Loucy (cell line): ENCODE measurements at regions not wholly inside any gene's neighbourhood (a gene's known extent, or its start where the extent isn't known, plus 50 kb on each side); places are given as distances from the start of the nearest gene placed in this dataset.

Source experiments
- H2AFZ ChIP-seq: fragments of 200-600 bp; sonication (generic); 2 replicates; pipeline ENCODE4 v1.6.0; 2016; ENCODE audit warnings: antibody characterized with exemption, mild to moderate bottlenecking, low read length, moderate library complexity
- H3F3A ChIP-seq: fragments of 200-600 bp; 2 replicates; pipeline ENCODE4 v1.6.0; 2016; ENCODE audit warnings: antibody characterized with exemption, low read depth, mild to moderate bottlenecking
- H3K27me3 ChIP-seq: fragments of 200-600 bp; sonication (generic); 2 replicates; pipeline ENCODE4 v1.6.1; 2014; ENCODE audit warnings: low read length, mild to moderate bottlenecking; ENCODE audit not compliant: insufficient read depth, poor library complexity, severe bottlenecking
- H3K36me3 ChIP-seq: fragments of 200-600 bp; sonication (generic); 2 replicates; pipeline ENCODE4 v1.6.1; 2016; ENCODE audit warnings: low read length; ENCODE audit not compliant: insufficient read depth
- H3K4me1 ChIP-seq: fragments of 200-600 bp; sonication (generic); 2 replicates; pipeline ENCODE4 v1.5.1; 2014; ENCODE audit warnings: low read length, mild to moderate bottlenecking; ENCODE audit not compliant: insufficient read depth, poor library complexity, severe bottlenecking
- H3K4me2 ChIP-seq: fragments of 200-600 bp; sonication (generic); 2 replicates; pipeline ENCODE4 v1.6.0; 2014; ENCODE audit warnings: antibody characterized with exemption, low read length, low read depth, mild to moderate bottlenecking; ENCODE audit not compliant: poor library complexity, severe bottlenecking
- H3K4me3 ChIP-seq: fragments of 200-600 bp; sonication (generic); 2 replicates; pipeline ENCODE4 v1.5.1; 2014; ENCODE audit warnings: low read length, mild to moderate bottlenecking, mixed read lengths; ENCODE audit not compliant: poor library complexity, severe bottlenecking
- H3K79me2 ChIP-seq: fragments of 200-600 bp; sonication (generic); 2 replicates; pipeline ENCODE4 v1.6.1; 2014; ENCODE audit warnings: low read length; ENCODE audit not compliant: insufficient read depth
- H3K9ac ChIP-seq: fragments of 200-600 bp; sonication (generic); 2 replicates; pipeline ENCODE4 v1.6.0; 2014; ENCODE audit warnings: mild to moderate bottlenecking, low read depth, low read length, moderate library complexity; ENCODE audit not compliant: poor library complexity, severe bottlenecking
- H3K9me2 ChIP-seq: fragments of 200-600 bp; sonication (generic); replicated peaks from 2 replicates; pipeline ENCODE4 v1.6.1; 2016; ENCODE audit warnings: low read depth, low read length, mixed read lengths
- H3K9me3 ChIP-seq: fragments of 200-600 bp; sonication (generic); 2 replicates; pipeline ENCODE4 v1.6.1; 2014; ENCODE audit warnings: mild to moderate bottlenecking, antibody characterized with exemption, low read length, low read depth; ENCODE audit not compliant: insufficient read depth
- H4K20me1 ChIP-seq: fragments of 200-600 bp; sonication (generic); 2 replicates; pipeline ENCODE4 v1.6.0; 2014; ENCODE audit warnings: antibody characterized with exemption, low read length, mild to moderate bottlenecking; ENCODE audit not compliant: insufficient read depth, poor library complexity, severe bottlenecking
- EZH2phosphoT487 ChIP-seq: fragments of 200-600 bp; IDR thresholded peaks from 2 replicates; pipeline ENCODE4 v1.6.1; 2018; ENCODE audit warnings: antibody characterized with exemption, mild to moderate bottlenecking, moderate library complexity, borderline replicate concordance
- TF ChIP-seq, protein P1 (sequence below): fragments of 200-600 bp; sonication (generic); conservative IDR thresholded peaks from 2 replicates; pipeline ENCODE4 v1.5.1; 2014; ENCODE audit warnings: mild to moderate bottlenecking, antibody characterized with exemption, low read length

DNA sequence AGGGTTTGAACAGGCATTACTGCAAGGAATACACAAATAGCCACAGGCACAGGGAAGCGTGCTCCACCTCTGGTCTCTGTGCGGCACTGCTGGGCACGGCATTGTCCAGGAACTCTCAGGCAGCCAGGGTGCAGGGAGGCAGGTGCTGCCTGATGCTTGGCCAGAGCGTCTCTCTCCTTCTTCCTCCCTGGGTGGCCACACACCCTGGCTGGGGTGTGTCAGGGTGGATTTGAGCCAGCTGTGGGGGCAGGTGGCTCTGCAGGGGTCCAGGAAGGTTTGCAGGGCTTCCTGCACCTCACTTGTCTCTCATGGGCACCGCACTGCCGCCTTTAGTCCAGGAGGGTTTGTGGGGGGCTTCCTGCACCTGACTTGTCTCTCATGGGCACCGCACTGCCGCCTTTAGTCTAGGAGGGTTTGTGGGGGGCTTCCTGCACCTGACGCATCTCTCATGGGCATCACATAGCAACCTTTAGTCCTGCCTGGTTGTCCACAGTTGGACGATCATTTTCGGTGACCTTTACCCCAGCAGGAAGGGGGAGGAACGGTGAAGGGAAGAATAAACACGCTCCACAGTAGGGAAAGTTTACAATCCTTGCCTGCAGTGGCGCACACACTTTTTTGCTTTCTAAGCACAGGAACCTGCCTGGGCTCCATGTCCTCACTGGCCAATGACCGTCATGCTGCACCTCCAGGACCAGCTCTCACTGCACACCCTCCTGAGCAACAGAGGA is 332.9 kb downstream of the EIPR1 start:
- Histone ChIP-seq H3F3A (no peaks in the 10 kb centered on the region), H3K9ac (no peak overlapping the region), H3K9me2 (no peaks in the 10 kb centered on the region), H3K36me3 (no peaks in the 10 kb centered on the region), H3K4me3 (no peak overlapping the region), H2AFZ (no peak overlapping the region), H3K27me3 (no peaks in the 10 kb centered on the region), H3K4me1 (no peaks in the 10 kb centered on the region), H3K9me3 (peaks cover 12% of the 10 kb centered on the region; the same call in 1 of the 2 replicates), H3K79me2 (no peaks in the 10 kb centered on the region), H4K20me1 (no peaks in the 10 kb centered on the region), H3K4me2 (no peak overlapping the region)
- TF ChIP-seq, protein P1, sequence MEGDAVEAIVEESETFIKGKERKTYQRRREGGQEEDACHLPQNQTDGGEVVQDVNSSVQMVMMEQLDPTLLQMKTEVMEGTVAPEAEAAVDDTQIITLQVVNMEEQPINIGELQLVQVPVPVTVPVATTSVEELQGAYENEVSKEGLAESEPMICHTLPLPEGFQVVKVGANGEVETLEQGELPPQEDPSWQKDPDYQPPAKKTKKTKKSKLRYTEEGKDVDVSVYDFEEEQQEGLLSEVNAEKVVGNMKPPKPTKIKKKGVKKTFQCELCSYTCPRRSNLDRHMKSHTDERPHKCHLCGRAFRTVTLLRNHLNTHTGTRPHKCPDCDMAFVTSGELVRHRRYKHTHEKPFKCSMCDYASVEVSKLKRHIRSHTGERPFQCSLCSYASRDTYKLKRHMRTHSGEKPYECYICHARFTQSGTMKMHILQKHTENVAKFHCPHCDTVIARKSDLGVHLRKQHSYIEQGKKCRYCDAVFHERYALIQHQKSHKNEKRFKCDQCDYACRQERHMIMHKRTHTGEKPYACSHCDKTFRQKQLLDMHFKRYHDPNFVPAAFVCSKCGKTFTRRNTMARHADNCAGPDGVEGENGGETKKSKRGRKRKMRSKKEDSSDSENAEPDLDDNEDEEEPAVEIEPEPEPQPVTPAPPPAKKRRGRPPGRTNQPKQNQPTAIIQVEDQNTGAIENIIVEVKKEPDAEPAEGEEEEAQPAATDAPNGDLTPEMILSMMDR, result no peak
- TF ChIP-seq EZH2phosphoT487, result no peak

DNA sequence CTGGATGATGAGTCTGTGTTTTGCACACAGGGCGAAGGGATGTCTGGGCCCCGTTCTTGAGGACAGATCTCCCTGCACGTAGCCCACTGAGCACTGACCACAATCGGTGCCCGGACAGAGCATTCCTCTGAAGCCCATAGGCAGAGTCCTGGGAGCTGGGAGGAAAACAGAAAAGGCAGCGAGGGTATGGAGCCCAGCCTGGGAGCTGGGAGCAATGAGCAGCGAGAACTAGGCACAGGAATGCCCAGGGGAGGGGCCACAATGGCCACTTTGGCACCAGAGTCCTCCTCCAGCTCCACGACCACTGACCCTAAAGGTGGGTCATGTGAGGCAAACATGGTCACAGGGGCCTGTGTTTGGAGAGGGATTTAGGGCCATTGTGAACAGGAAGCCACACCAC is 333.9 kb downstream of the EIPR1 start:
- H2AFZ ChIP-seq, result no peak overlapping the region
- TF ChIP-seq, protein P1, result no peak
- TF ChIP-seq EZH2phosphoT487, result no peak
- H3K9ac ChIP-seq, result no peak overlapping the region
- no peaks in the 10 kb centered on the region for H3K79me2 ChIP-seq
- no peaks in the 10 kb centered on the region for H4K20me1 ChIP-seq
- no peaks in the 10 kb centered on the region for H3K9me2 ChIP-seq
- H3K4me3 ChIP-seq, result no peak overlapping the region
- H3F3A ChIP-seq, result no peaks in the 10 kb centered on the region
- no peaks in the 10 kb centered on the region for H3K4me1 ChIP-seq
- H3K36me3 ChIP-seq, result no peaks in the 10 kb centered on the region
- H3K9me3 ChIP-seq, result peaks cover 17% of the 10 kb centered on the region; the same call in 1 of the 2 replicates
- no peak overlapping the region for H3K4me2 ChIP-seq
- H3K27me3 ChIP-seq, result no peaks in the 10 kb centered on the region

DNA sequence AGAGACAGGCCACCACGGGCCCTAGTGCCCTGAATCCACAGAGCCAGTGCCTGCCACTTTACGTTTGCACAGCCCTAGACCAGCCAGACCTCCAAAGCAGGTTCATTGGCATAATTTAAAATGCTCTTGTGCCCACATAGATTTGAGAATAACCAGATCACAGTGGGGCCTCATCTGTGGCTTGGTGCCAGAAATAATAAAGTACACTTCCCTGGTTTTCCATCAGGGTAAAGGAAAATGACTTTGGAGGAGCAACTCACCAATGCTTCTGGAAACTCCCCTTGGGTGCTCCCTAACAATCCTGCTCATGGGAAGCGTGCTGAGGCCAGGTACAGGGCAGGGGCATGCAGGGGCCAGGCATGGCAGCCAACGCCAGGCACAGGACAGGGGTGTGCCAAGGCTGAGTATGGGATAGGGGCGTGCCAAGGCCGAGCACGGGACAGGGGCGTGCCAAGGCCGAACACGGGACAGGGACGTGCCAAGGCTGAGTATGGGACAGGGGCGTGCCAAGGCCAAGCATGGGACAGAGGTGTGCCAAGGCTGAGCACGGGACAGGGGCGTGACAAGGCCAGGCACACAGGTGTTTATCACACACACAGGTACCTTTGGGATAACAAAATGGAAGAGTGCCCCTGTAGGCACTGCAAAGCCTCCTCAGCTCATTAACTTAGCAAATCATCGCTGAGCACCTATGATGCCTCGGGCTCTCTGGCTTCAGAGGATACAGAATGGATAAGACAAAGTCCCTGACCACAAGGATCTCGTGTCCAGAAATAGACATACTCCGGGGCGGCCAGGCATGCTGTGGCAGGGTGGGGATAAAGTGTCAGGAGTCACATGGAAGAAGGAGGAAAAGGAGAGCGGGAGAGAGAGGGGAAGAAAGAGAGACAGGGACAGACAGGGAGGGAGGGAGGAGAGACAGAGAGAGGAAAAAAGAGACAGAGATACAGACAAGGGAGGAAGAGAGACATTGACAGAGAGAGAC is 334.7 kb downstream of the EIPR1 start:
- Histone ChIP-seq H3K4me2 (no peak overlapping the region), H3F3A (no peaks in the 10 kb centered on the region), H2AFZ (no peak overlapping the region), H3K79me2 (no peaks in the 10 kb centered on the region), H3K36me3 (no peaks in the 10 kb centered on the region), H3K9me2 (no peaks in the 10 kb centered on the region), H3K4me1 (no peaks in the 10 kb centered on the region), H4K20me1 (no peaks in the 10 kb centered on the region), H3K9ac (no peak overlapping the region), H3K4me3 (no peak overlapping the region), H3K27me3 (no peaks in the 10 kb centered on the region), H3K9me3 (peaks cover 22% of the 10 kb centered on the region; the same call in 1 of the 2 replicates)
- TF ChIP-seq, protein P1, result no peak
- TF ChIP-seq EZH2phosphoT487, result no peak
